ENCODE measurements at regions not wholly inside any gene's neighbourhood (a gene's known extent, or its start where the extent isn't known, plus 50 kb on each side); places are given as distances from the start of the nearest gene placed in this dataset.

- Histone ChIP-seq H3K4me3 (no peak overlapping the region), H3K4me1 (ENCODE audit: control insufficient read depth, insufficient read depth, low read length) (no peaks in the 10 kb centered on the region), H3K9me3 (replicated peaks; ENCODE audit: control insufficient read depth, insufficient read depth, low read length) (no peaks in the 10 kb centered on the region; the same call in 2 of the 3 replicates), H3K27ac (ENCODE audit: control insufficient read depth, insufficient read depth) (no peak overlapping the region), H4K20me1 (ENCODE audit: control insufficient read depth, insufficient read depth) (no peaks in the 10 kb centered on the region), H3K79me2 (ENCODE audit: control insufficient read depth, insufficient read depth, low read length) (no peaks in the 10 kb centered on the region), H3K27me3 (replicated peaks in 1 of 2; ENCODE audit: control insufficient read depth in 2 of 2, insufficient read depth in 2 of 2, low read length in 1 of 2) (0 out of 4 replicates have a peak, but pooled peaks cover 0 to 1% of the 10 kb centered on the region in 2 experiments), H3K4me2 (ENCODE audit: control insufficient read depth, insufficient read depth) (no peak overlapping the region), H3K9ac (ENCODE audit: control insufficient read depth, insufficient read depth, low read length) (no peak overlapping the region), H2AFZ (ENCODE audit: control insufficient read depth, low read depth, low read length) (no peak overlapping the region), H3K36me3 (ENCODE audit: control insufficient read depth in 2 of 2, insufficient read depth in 2 of 2, low read length in 1 of 2) (no peaks in the 10 kb centered on the region)
- ChIA-PET POLR2A (no interaction called here), CTCF (no interaction called here), RAD21 (ENCODE audit: unreplicated experiment) (no interaction called here), SMC1A (ENCODE audit: uncharacterized antibody, unreplicated experiment) (no interaction called here)
- no peak for FAIRE-seq
- TF ChIP-seq ELK1 (IDR thresholded peaks at IDR 0.05; ENCODE audit: low read depth, low read length) (no peak), CBX3 (IDR thresholded peaks at IDR 0.05; ENCODE audit: borderline replicate concordance, low read depth) (no peak), HSF1 (IDR thresholded peaks at IDR 0.05; ENCODE audit: low read depth, low read length) (no peak), KLF5 (IDR thresholded peaks at IDR 0.05; ENCODE audit: partially characterized antibody) (no peak), CEBPZ (IDR thresholded peaks at IDR 0.05; ENCODE audit: low read depth, low read length) (no peak), SPI1 (IDR thresholded peaks at IDR 0.05; ENCODE audit: borderline replicate concordance, insufficient read depth, low read depth, low read length) (no peak), SUPT20H (IDR thresholded peaks at IDR 0.05; ENCODE audit: borderline replicate concordance, control insufficient read depth, low read depth, low read length) (no peak)
- ATAC-seq: no peak
- intact Hi-C loops (cut with micrococcal nuclease; ENCODE audit: unreplicated experiment) (no loop called here), in situ Hi-C loops (cut with MboI) (no loop called here)
- DNase-seq (ENCODE audit: low read depth, low spot score): no peak
- no TSS peak for BruUV-seq (replicated peaks)
- WGBS (ENCODE audit: insufficient coverage, insufficient replicate concordance, low lambda C conversion rate, missing lambda C conversion rate): 67% methylated on average over 8 of the region's 8 CpGs
These were observed 107.6 kb upstream of the PKDCC start for GRCh38 chr2:41940060-41940744.

Measured in GM12878 (cell line).